GM23248 (cell line): ENCODE measurements at regions not wholly inside any gene's neighbourhood (a gene's known extent, or its start where the extent isn't known, plus 50 kb on each side); places are given as distances from the start of the nearest gene placed in this dataset.

Source experiments
- EZH2 ChIP-seq: fragments of 200-600 bp; sonication (generic); IDR thresholded peaks from 2 replicates; pipeline ENCODE4 v1.6.1; 2018; ENCODE audit warnings: antibody characterized with exemption, mild to moderate bottlenecking; ENCODE audit not compliant: insufficient read depth, poor library complexity, severe bottlenecking
- EZH2phosphoT487 ChIP-seq: fragments of 200-600 bp; sonication (generic); IDR thresholded peaks from 2 replicates; pipeline ENCODE4 v1.6.1; 2018; ENCODE audit warnings: antibody characterized with exemption, moderate library complexity, mild to moderate bottlenecking, low read depth; ENCODE audit not compliant: insufficient read depth

GRCh38 chr10:65675236-65675635, 1250.6 kb upstream of the LRRTM3 start:
- TF ChIP-seq EZH2phosphoT487 (no peak), EZH2 (no peak)
